ENCODE measurements at regions not wholly inside any gene's neighbourhood (a gene's known extent, or its start where the extent isn't known, plus 50 kb on each side); places are given as distances from the start of the nearest gene placed in this dataset.

- ChIA-PET CTCF (no interaction called here), POLR2A (no interaction called here)
- no peak for DNase-seq
- no peak overlapping the region for H3K27ac Mint-ChIP-seq
- no peak overlapping the region for H3K4me3 Mint-ChIP-seq
- H3K36me3 Mint-ChIP-seq: no peaks in the 10 kb centered on the region
- H3K4me1 Mint-ChIP-seq (ENCODE audit: low read depth): no peaks in the 10 kb centered on the region
- H3K27me3 Mint-ChIP-seq: peaks cover 7% of the 10 kb centered on the region
- intact Hi-C loops (cut with micrococcal nuclease): no loop called here
- H3K9me3 Mint-ChIP-seq: no peaks in the 10 kb centered on the region
Measured at GRCh38 chr1:213658457-213658856, 329.3 kb upstream of the PROX1 start.

- intact Hi-C loops (cut with micrococcal nuclease): no loop called here
Measured at GRCh38 chr1:213659580-213660547, 327.9 kb upstream of the PROX1 start.

GRCh38 chr1:213661302-213661701 lies 326.5 kb upstream of the PROX1 start:
- POLR2A ChIA-PET: no interaction called here
- Mint-ChIP-seq H3K27me3 (peaks cover 3% of the 10 kb centered on the region), H3K36me3 (no peaks in the 10 kb centered on the region), H3K9me3 (no peaks in the 10 kb centered on the region), H3K4me3 (no peak overlapping the region), H3K4me1 (ENCODE audit: low read depth) (no peaks in the 10 kb centered on the region), H3K27ac (no peak overlapping the region)
- no peak for DNase-seq
- CTCF ChIA-PET: no interaction called here
- intact Hi-C loops (cut with micrococcal nuclease): no loop called here

More at GRCh38 chr1:213659580-213660547, 327.9 kb upstream of the PROX1 start:
- Mint-ChIP-seq H3K27me3 (peaks cover 5% of the 10 kb centered on the region), H3K9me3 (no peaks in the 10 kb centered on the region), H3K27ac (no peak overlapping the region), H3K36me3 (no peaks in the 10 kb centered on the region), H3K4me3 (no peak overlapping the region), H3K4me1 (ENCODE audit: low read depth) (no peaks in the 10 kb centered on the region)
- ChIA-PET POLR2A (no interaction called here), CTCF (no interaction called here)
- no peak for DNase-seq

GRCh38 chr1:213666113-213666512 lies 321.7 kb upstream of the PROX1 start:
- H3K36me3 Mint-ChIP-seq: no peaks in the 10 kb centered on the region
- no peak overlapping the region for H3K4me3 Mint-ChIP-seq
- ChIA-PET CTCF (no interaction called here), POLR2A (no interaction called here)
- H3K27me3 Mint-ChIP-seq: peaks cover 3% of the 10 kb centered on the region
- no peaks in the 10 kb centered on the region for H3K9me3 Mint-ChIP-seq
- intact Hi-C loops (cut with micrococcal nuclease): no loop called here
- no peak overlapping the region for H3K27ac Mint-ChIP-seq
- peaks cover 6% of the 10 kb centered on the region for H3K4me1 Mint-ChIP-seq (ENCODE audit: low read depth)
- no peak for DNase-seq

GRCh38 chr1:213666922-213667321 lies 320.9 kb upstream of the PROX1 start:
- H3K27me3 Mint-ChIP-seq: peaks cover 3% of the 10 kb centered on the region
- no peak for DNase-seq
- intact Hi-C loops (cut with micrococcal nuclease): no loop called here
- no peak overlapping the region for H3K27ac Mint-ChIP-seq
- no peak overlapping the region for H3K4me3 Mint-ChIP-seq
- no peaks in the 10 kb centered on the region for H3K36me3 Mint-ChIP-seq
- ChIA-PET CTCF (no interaction called here), POLR2A (no interaction called here)
- peaks cover 6% of the 10 kb centered on the region for H3K4me1 Mint-ChIP-seq (ENCODE audit: low read depth)
- H3K9me3 Mint-ChIP-seq: no peaks in the 10 kb centered on the region

GRCh38 chr1:213669512-213669911 lies 318.3 kb upstream of the PROX1 start:
- no peaks in the 10 kb centered on the region for H3K27me3 Mint-ChIP-seq
- POLR2A ChIA-PET: no interaction called here
- intact Hi-C loops (cut with micrococcal nuclease): no loop called here

GRCh38 chr1:213669964-213670691 lies 317.6 kb upstream of the PROX1 start:
- intact Hi-C loops (cut with micrococcal nuclease): loop anchor here (2.0 kb wide), 1 partner anchor 453 kb away; no protein-coding TSS in a partner anchor
- Mint-ChIP-seq H3K27ac (no peak overlapping the region), H3K36me3 (no peaks in the 10 kb centered on the region), H3K4me1 (ENCODE audit: low read depth) (peaks cover 6% of the 10 kb centered on the region), H3K27me3 (no peaks in the 10 kb centered on the region), H3K9me3 (no peaks in the 10 kb centered on the region), H3K4me3 (no peak overlapping the region)
- POLR2A ChIA-PET: no interaction called here
- peak; percentile 11 for DNase-seq
- CTCF ChIA-PET: no interaction called here

More at GRCh38 chr1:213669512-213669911, 318.3 kb upstream of the PROX1 start:
- no peaks in the 10 kb centered on the region for H3K9me3 Mint-ChIP-seq
- no peak for DNase-seq
- H3K36me3 Mint-ChIP-seq: no peaks in the 10 kb centered on the region
- H3K4me3 Mint-ChIP-seq: no peak overlapping the region
- H3K27ac Mint-ChIP-seq: no peak overlapping the region
- peaks cover 6% of the 10 kb centered on the region for H3K4me1 Mint-ChIP-seq (ENCODE audit: low read depth)
- CTCF ChIA-PET: no interaction called here

- intact Hi-C loops (cut with micrococcal nuclease): loop anchor here (2.0 kb wide), 1 partner anchor 452 kb away; no protein-coding TSS in a partner anchor
- CTCF ChIA-PET: no interaction called here
- Mint-ChIP-seq H3K36me3 (no peaks in the 10 kb centered on the region), H3K4me1 (ENCODE audit: low read depth) (peaks cover 6% of the 10 kb centered on the region), H3K4me3 (no peak overlapping the region), H3K9me3 (no peaks in the 10 kb centered on the region), H3K27ac (no peak overlapping the region), H3K27me3 (no peaks in the 10 kb centered on the region)
- DNase-seq: no peak
- POLR2A ChIA-PET: no interaction called here
Measured at GRCh38 chr1:213670692-213671023, 317.1 kb upstream of the PROX1 start.

GRCh38 chr1:213675043-213675442 lies 312.7 kb upstream of the PROX1 start:
- ChIA-PET POLR2A (no interaction called here), CTCF (no interaction called here)
- peaks cover 5% of the 10 kb centered on the region for H3K4me1 Mint-ChIP-seq (ENCODE audit: low read depth)
- H3K27me3 Mint-ChIP-seq: no peaks in the 10 kb centered on the region
- H3K36me3 Mint-ChIP-seq: no peaks in the 10 kb centered on the region
- DNase-seq: no peak
- intact Hi-C loops (cut with micrococcal nuclease): no loop called here
- no peaks in the 10 kb centered on the region for H3K9me3 Mint-ChIP-seq
- H3K4me3 Mint-ChIP-seq: no peak overlapping the region
- no peak overlapping the region for H3K27ac Mint-ChIP-seq

- POLR2A ChIA-PET: no interaction called here
- Mint-ChIP-seq H3K27ac (no peak overlapping the region), H3K4me3 (no peak overlapping the region), H3K9me3 (no peaks in the 10 kb centered on the region), H3K36me3 (no peaks in the 10 kb centered on the region), H3K4me1 (ENCODE audit: low read depth) (no peaks in the 10 kb centered on the region), H3K27me3 (no peaks in the 10 kb centered on the region)
- CTCF ChIA-PET: no interaction called here
- DNase-seq: no peak
- intact Hi-C loops (cut with micrococcal nuclease): no loop called here
Measured at GRCh38 chr1:213676736-213677135, 311.0 kb upstream of the PROX1 start.

- Mint-ChIP-seq H3K9me3 (no peaks in the 10 kb centered on the region), H3K36me3 (no peaks in the 10 kb centered on the region), H3K27ac (no peak overlapping the region), H3K4me3 (no peak overlapping the region), H3K27me3 (no peaks in the 10 kb centered on the region), H3K4me1 (ENCODE audit: low read depth) (no peaks in the 10 kb centered on the region)
- POLR2A ChIA-PET: no interaction called here
- DNase-seq: no peak
- CTCF ChIA-PET: no interaction called here
- intact Hi-C loops (cut with micrococcal nuclease): no loop called here
Measured at GRCh38 chr1:213678348-213678747, 309.4 kb upstream of the PROX1 start.

GRCh38 chr1:213678753-213679152 lies 309.0 kb upstream of the PROX1 start:
- Mint-ChIP-seq H3K36me3 (no peaks in the 10 kb centered on the region), H3K27ac (no peak overlapping the region), H3K4me3 (no peak overlapping the region), H3K4me1 (ENCODE audit: low read depth) (no peaks in the 10 kb centered on the region), H3K27me3 (no peaks in the 10 kb centered on the region), H3K9me3 (no peaks in the 10 kb centered on the region)
- intact Hi-C loops (cut with micrococcal nuclease): no loop called here
- ChIA-PET CTCF (no interaction called here), POLR2A (no interaction called here)
- no peak for DNase-seq

- POLR2A ChIA-PET: no interaction called here
- intact Hi-C loops (cut with micrococcal nuclease): no loop called here
Measured at GRCh38 chr1:213679153-213679552, 308.6 kb upstream of the PROX1 start.

More at GRCh38 chr1:213679153-213679552, 308.6 kb upstream of the PROX1 start:
- Mint-ChIP-seq H3K27me3 (no peaks in the 10 kb centered on the region), H3K9me3 (no peaks in the 10 kb centered on the region), H3K4me3 (no peak overlapping the region), H3K4me1 (ENCODE audit: low read depth) (no peaks in the 10 kb centered on the region), H3K27ac (no peak overlapping the region), H3K36me3 (no peaks in the 10 kb centered on the region)
- no peak for DNase-seq
- CTCF ChIA-PET: no interaction called here
